Small intestine (tissue), 7 donors: ENCODE measurements at regions not wholly inside any gene's neighbourhood (a gene's known extent, or its start where the extent isn't known, plus 50 kb on each side); places are given as distances from the start of the nearest gene placed in this dataset.

Source experiments
- DNase-seq, 2 donors: peaks; one replicate each; pipeline versions ENCODE4 v3.0.0 to v3.0.0-alpha.2; 2013
- FAIRE-seq: peaks from 2 replicates; lab custom pipeline; 2012; peaks lifted over from hg19 to GRCh38; lab: Jason Lieb, UNC
- H3K27ac ChIP-seq, 3 donors: one replicate each; pipeline ENCODE4 v1.5.1; 2013; ENCODE audit warnings: low read length in 2 of 3, mild to moderate bottlenecking in 2 of 3, control low read depth in 1 of 3, inconsistent platforms in 1 of 3, low read depth in 1 of 3, moderate library complexity in 1 of 3
- H3K27me3 ChIP-seq, 3 donors: one replicate each; pipeline ENCODE4 v1.6.1; 2013; ENCODE audit warnings: low read length in 3 of 3, inconsistent platforms in 1 of 3; ENCODE audit not compliant: control insufficient read depth in 3 of 3, insufficient read depth in 3 of 3
- H3K36me3 ChIP-seq, 3 donors: one replicate each; pipeline ENCODE4 v1.6.1; 2013; ENCODE audit warnings: low read length in 3 of 3, inconsistent platforms in 1 of 3, low read depth in 1 of 3, mild to moderate bottlenecking in 1 of 3, moderate library complexity in 1 of 3; ENCODE audit not compliant: control insufficient read depth in 3 of 3, insufficient read depth in 2 of 3
- H3K4me1 ChIP-seq, 3 donors: one replicate each; pipeline ENCODE4 v1.6.1; 2013; ENCODE audit warnings: low read length in 2 of 3, inconsistent platforms in 1 of 3, low read depth in 1 of 3, mild to moderate bottlenecking in 1 of 3, moderate library complexity in 1 of 3; ENCODE audit not compliant: control insufficient read depth in 3 of 3, insufficient read depth in 2 of 3
- H3K4me3 ChIP-seq, 3 donors: one replicate each; pipeline ENCODE4 v1.5.1; 2013; ENCODE audit warnings: low read length in 3 of 3, control low read depth in 1 of 3, inconsistent platforms in 1 of 3, low read depth in 1 of 3, mild to moderate bottlenecking in 1 of 3, moderate library complexity in 1 of 3
- H3K9me3 ChIP-seq, 2 donors: one replicate each; pipeline ENCODE4 v1.6.1; 2013; ENCODE audit warnings: low read depth in 1 of 2, low read length in 1 of 2; ENCODE audit not compliant: control insufficient read depth in 2 of 2, insufficient read depth in 1 of 2
- WGBS, 3 donors: extraction: QIAGEN DNeasy Blood & Tissue Kit; methylation state at CpG; one replicate each; pipeline ENCODE4 v1.1.7; 2013; 5-methylcytosine and 5-hydroxymethylcytosine counted together
- donor health status: healthy with polysubstance abuse.
- donor health status: control.
- donor health status: control.
- donor health status: Bipolar disorder and iron deficiency.
- donor health status: healthy.

DNA sequence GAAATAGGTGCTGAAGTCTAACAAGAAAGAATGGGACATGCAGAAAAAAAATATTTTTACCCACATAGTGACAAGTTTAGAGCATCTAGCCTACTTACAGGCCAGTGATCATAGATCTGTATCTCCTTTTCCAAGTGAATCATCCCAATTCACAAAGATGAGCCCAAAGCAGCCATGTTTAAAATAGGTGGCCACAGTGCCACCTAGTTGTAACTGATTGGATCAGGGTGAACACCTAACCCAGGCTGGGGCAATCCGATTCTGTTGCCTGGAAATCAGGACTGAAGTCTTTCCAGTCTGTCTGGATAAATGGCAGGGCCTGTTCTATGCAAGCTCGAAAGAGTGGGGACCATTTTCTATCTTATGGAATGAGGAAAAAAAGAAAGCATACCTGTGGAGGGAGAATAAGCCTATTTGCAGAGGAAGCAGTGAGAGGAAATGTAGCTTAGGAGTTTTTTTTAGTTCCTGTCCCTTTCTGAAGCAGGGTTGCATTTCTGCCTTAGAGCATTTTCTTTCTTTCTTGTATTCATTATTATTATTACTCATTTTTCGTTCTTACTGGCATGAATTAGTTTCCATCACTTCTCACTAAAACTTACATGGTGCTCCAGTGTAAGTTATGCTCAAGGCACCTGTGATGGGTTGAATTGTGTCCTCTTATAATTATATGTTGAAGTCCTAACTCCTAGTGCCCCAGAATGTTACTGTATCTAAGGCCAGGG lies 113.2 kb upstream of the RAG2 start:
- Histone ChIP-seq H3K4me3 (no peak overlapping the region), H3K27ac (no peak overlapping the region), H3K36me3 (no peaks in the 10 kb centered on the region), H3K4me1 (no peaks in the 10 kb centered on the region), H3K9me3 (no peaks in the 10 kb centered on the region), H3K27me3 (no peaks in the 10 kb centered on the region)
- 47 to 70% (median 56%) methylated on average over 3 of the region's 3 CpGs for WGBS, 3 donors
- DNase-seq, result no peak
- FAIRE-seq, result no peak
